Eye (tissue), 1 donor: ENCODE measurements at regions not wholly inside any gene's neighbourhood (a gene's known extent, or its start where the extent isn't known, plus 50 kb on each side); places are given as distances from the start of the nearest gene placed in this dataset.
"Not testable (repeated sequence)": the region's sequence is repeated elsewhere in the genome, so short reads cannot be mapped to it uniquely, and the experiment has no call there.

Experiments used
- DNase-seq: peaks from one replicate; pipeline ENCODE4 v3.0.0-alpha.2; 2015

DNA sequence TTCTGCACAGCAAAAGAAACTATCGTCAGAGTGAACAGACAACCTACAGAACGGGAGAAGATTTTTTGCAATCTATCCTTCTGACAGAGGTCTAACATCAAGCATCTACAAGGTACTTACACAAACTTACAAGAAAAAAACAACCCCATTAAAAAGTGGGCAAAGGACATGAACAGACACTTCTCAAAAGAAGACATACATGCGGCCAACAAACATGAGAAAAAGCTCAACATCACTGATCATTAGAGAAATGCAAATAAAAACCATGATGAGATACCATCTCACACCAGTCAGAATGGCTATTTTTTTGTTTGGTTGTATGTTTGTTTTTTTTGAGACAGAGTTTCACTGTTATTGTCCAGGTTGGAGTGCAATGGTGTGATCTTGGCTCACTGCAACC, 131.5 kb upstream of the MED13 start:
- DNase-seq = not testable (repeated sequence)

GRCh38 chr17:62194401-62194800, 129.3 kb upstream of the MED13 start:
- DNase-seq = no peak

- DNase-seq = no peak
Measured at GRCh38 chr17:62193249-62193648, 128.2 kb upstream of the MED13 start.

- DNase-seq = no peak
Measured at GRCh38 chr17:62191390-62192361, 126.6 kb upstream of the MED13 start.

DNA sequence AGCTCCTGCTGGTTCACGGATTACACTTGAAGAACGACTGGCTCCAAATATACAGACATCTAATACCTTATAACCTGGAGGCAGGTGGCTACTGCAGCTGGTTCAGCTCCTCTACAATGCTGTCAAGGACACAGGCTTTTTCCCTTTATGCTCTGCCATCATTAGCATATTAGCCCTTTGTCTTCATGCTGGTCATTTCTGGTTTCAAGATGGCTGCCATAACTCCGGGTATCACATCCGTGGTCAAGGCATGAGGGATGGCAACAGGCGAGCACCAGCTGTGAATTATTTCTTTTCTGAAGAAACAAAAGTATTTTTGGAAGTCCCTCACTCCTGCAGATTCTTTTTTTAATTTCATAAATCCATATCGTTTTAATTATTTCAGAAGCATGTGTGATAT, 124.3 kb upstream of the MED13 start:
- DNase-seq = no peak

GRCh38 chr17:62188713-62189112, 123.6 kb upstream of the MED13 start:
- no peak for DNase-seq

DNA sequence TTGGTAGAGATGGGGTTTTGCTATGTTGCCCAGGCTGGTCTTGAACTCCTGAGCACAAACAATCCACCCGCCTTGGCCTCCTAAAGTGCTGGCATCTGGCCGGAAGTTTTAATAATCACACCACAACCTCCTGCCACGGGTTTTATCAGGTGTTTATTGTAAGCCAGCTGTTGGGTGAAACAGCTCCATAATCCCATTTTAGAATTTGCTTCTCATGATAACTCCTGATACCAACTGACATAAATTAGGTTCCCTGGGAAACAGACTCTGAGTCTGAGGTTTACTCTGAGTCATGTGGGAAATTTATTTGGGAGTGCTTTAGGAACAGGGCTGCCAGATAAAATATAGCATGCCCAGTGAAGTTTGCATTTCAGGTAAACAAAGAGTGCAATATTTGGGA, 122.6 kb upstream of the MED13 start:
- no peak for DNase-seq

DNA sequence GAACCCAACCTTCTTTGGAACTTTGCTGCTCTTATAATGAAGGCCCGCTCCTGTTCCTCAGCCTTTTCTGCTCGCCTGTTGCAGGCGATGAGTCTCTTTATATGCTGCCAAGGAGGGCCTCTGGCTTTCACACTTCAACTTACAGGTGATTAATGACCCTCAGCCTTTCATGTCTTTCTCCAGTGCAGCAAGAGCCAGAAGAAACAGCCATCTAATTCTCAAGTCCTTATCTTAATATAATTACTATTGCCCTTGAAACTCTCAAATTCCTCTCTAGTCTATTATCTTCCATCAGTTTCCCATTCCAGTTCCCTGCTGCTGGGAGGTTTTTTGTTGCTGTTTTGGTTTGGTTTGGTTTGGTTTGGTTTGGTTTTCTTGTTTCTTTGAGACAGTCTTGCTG, 121.8 kb upstream of the MED13 start:
- DNase-seq = no peak

GRCh38 chr17:62180772-62181171, 115.7 kb upstream of the MED13 start:
- no peak for DNase-seq

GRCh38 chr17:62179525-62180161, 114.6 kb upstream of the MED13 start:
- DNase-seq = no peak

DNA sequence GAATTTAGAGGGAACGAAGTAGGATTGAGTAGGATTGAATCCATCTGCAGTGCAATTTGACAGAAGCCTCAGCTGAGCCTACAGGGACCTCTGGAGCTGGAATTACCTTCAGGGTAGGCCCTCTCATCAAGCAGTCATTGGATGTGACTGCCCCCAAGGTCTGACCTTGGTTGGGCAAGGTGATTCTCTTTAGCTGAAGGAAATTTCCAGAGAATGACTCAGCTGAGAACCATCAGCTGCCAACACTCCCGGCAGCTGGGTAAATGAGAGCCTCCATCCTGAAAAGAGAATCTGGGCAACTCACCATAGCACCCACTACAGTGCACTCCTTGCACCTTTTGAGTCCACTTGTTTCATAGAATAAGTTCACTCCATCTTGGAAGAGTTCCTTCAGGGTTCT, 113.5 kb upstream of the MED13 start:
- no peak for DNase-seq

- no peak for DNase-seq
Measured at GRCh38 chr17:62172492-62173291, 107.6 kb upstream of the MED13 start.

DNA sequence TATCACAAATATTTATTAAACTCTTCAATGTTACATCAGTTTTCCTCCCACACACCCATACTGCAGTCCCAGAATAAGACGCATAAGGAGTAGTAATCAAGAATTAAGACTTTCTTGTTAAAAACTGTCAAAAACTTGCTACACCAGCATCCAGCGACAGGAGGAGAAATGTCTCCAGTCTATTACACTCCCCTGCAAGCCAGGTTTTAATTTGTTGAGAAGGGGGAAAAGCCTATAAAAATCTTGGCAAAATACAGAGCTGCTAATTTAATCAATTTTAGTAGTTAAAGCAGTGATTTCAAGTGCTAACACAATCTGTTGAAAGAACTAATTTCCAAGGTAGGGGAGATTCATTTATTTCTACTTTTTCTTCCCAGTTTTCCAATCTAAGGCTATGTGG, 102.0 kb upstream of the MED13 start:
- DNase-seq = no peak

DNA sequence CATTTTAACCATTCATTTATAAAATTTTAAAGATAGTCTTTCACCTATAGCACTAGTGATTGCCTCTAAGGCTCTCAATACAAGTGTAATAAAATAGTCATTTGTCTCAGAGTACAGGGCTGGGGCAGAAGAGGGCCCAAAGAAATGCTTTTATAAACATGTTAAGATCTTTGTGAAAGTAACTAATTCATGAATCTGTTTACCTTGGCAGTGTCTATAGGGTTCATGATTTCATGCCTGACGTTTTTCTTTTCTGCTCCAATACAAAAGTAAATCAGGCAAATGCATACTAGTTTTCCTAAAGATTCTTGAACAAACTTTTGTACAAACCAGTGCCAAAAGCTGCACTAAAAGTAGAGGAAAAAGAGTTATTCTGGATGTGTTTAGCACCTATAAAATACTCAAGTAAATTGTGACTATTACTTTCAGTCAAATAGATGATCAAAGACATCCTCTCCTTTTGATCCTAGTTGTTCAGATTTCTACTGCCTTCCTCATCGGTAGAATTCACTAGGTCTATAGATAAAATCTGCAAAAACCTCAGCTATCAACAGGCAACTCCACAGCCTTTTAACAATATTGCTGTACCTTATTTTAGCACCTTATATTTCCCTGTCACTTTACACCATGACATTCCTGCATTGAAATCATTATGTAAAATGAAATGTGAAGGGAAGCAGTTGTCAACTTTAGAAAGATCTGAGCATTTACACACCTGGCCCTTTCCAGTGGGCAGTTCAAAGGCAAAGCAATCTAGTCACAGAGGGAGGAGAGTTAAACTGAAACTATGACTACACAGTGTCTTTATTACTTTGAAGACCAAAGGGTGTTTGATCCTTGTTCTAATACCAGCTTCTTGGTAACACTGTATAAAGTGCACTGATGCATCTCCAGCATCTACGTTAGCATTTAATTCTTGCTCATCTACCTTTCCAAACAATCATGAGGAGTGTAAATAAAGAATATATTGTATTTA, 100.0 kb upstream of the MED13 start:
- no peak for DNase-seq

DNA sequence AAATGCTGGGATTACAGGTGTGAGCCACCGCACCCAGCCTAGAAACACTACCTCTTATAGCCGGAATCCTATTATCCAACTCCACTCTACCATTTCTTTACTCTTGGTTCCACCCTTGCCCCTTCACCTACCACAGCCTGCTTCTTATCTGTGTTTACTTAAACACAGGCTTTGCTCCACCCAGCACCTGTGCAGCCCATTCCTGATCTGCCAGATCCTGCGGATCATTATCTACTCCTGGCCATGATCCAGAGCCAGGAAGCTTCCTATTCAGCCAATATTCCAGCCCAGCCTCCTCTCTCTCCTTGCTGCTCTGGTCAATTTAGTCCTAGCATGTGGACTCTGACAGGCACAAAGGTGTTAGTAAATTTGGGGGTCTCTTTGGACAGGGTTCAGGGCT, 98.8 kb upstream of the MED13 start:
- DNase-seq = no peak

- DNase-seq = no peak
Measured at GRCh38 chr17:62162898-62163297, 97.8 kb upstream of the MED13 start.

- DNase-seq = no peak
Measured at GRCh38 chr17:62161405-62162148, 96.5 kb upstream of the MED13 start.

- no peak for DNase-seq
Measured at GRCh38 chr17:62160816-62161215, 95.7 kb upstream of the MED13 start.

GRCh38 chr17:62159994-62160393, 94.9 kb upstream of the MED13 start:
- no peak for DNase-seq

DNA sequence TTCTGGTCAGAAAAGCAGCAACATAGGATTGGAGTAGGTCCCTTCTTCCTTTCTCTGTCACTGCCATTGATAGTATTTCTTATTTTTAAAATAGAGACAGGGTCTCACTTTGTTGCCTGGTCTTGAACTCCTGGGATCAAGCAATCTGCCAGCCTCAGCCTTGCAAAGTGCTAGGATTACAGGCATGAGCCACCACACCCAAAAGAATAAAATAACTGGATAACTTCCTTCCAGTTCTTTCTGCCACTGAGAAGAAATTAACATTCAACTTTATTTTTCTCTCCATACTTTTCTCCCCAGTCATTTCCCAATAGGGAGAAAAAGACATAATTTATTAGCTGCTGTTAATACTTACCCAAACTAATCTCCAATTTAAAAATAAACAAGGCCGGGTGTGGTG, 91.9 kb upstream of the MED13 start:
- no peak for DNase-seq

DNA sequence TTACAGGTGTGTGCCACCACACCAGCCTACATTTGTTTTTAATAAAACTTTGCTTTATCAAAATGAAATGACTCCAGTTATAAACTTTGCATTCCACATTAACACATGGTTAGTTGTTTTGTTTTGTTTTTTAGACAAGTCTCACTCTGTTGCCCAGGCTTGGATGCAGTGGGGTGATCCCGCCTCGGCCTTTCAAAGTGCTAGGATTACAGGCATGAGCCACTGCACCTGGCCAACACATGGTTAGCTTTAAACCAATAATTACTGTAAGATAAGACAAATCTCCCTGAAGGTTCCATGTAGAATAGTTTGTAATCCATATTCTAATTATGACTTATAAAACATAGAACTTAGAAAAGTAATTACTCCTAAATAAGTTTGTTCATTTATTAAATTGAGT, 89.8 kb upstream of the MED13 start:
- DNase-seq = no peak

DNA sequence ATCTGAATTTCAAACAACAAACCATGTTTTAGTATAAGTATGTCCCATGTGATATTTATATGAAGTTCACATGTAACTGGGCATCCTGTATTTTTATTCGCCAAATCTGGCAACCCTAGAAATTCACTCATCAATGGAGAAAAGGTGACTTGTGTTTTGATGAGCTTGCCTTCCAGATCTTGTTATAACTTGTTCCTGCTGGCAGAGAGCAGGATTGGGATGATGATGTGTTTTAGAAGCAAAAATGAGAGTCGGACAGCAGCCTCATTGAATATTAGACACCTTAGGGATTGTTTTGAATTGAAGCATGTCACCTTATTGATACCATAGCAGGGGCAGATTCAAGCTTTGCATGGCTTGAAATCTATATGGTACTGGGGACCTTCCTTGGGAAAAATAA, 85.4 kb upstream of the MED13 start:
- DNase-seq = no peak
